HepG2 (cell line): ENCODE measurements at regions not wholly inside any gene's neighbourhood (a gene's known extent, or its start where the extent isn't known, plus 50 kb on each side); places are given as distances from the start of the nearest gene placed in this dataset.

ENCODE experiments used
- ATAC-seq: fragments of 200-7000 bp; cut with Tn5 transposase; 3 replicates; pipeline ENCODE4 v1.9.1; 2020; ENCODE audit warnings: mild to moderate bottlenecking, moderate library complexity
- BruUV-seq: library from RNA; stranded (reverse); fragments of 400-500 nt; replicated peaks from 2 replicates; lab custom pipeline; 2021; lab: Mats Ljungman, UMichigan
- CTCF ChIA-PET: fragments of 300-600 bp; formaldehyde crosslinking; extraction: SDS; loops from one replicate; lab custom pipeline; 2021; ENCODE audit warnings: low total read pairs, inconsistent platforms, low intra/inter-chr PET ratio; lab: Yijun Ruan, JAX
- POLR2A ChIA-PET: fragments of 350-600 bp; sonication (Branson Sonifier 250); formaldehyde crosslinking; loops from one replicate; lab custom pipeline; 2020; ENCODE audit warnings: antibody characterized with exemption, inconsistent platforms; lab: Yijun Ruan, JAX
- DNase-seq: peaks from one replicate; pipeline ENCODE4 v3.0.0-alpha.2; 2015; ENCODE audit warnings: low spot score
- FAIRE-seq: peaks from 3 replicates; lab custom pipeline; 2011; peaks lifted over from hg19 to GRCh38; lab: Jason Lieb, UNC
- H2AFZ ChIP-seq: one replicate; pipeline ENCODE4 v1.6.1; 2011; ENCODE audit warnings: low read length, inconsistent platforms
- H3K27ac ChIP-seq: fragments of 300-600 bp; 3 replicates; pipeline ENCODE4 v1.8.0; 2011; ENCODE audit warnings: mixed run types, mild to moderate bottlenecking, mixed read lengths, low read length, inconsistent platforms; ENCODE audit not compliant: insufficient read depth; ENCODE audit errors: extremely low read length
- H3K27me3 ChIP-seq, 2 experiments: fragments of 200-600 bp in 1 of 2; 2 replicates in 1 of 2; 3 replicates in 1 of 2; pipeline versions ENCODE4 v1.6.0 to v1.8.0; 2011; ENCODE audit warnings: low read length in 2 of 2, mild to moderate bottlenecking in 2 of 2, moderate library complexity in 2 of 2, inconsistent platforms in 1 of 2; ENCODE audit not compliant: insufficient read depth in 2 of 2, control insufficient read depth in 1 of 2
- H3K36me3 ChIP-seq, 2 experiments: fragments of 200-600 bp in 1 of 2; replicated peaks in 1 of 2; 2 replicates in 1 of 2; 3 replicates in 1 of 2; pipeline versions ENCODE4 v1.5.1 to v1.8.0; 2011; ENCODE audit warnings: low read length in 2 of 2, inconsistent platforms in 1 of 2; ENCODE audit not compliant: insufficient read depth in 2 of 2, control insufficient read depth in 1 of 2
- H3K4me1 ChIP-seq: 2 replicates; pipeline ENCODE4 v1.5.1; 2012; ENCODE audit warnings: low read length, inconsistent platforms; ENCODE audit not compliant: insufficient read depth
- H3K4me2 ChIP-seq: 2 replicates; pipeline ENCODE4 v1.6.0; 2011; ENCODE audit warnings: low read depth, low read length, inconsistent platforms
- H3K4me3 ChIP-seq, 3 experiments: fragments of 200-600 bp in 1 of 3; sonication (generic), shearing (Covaris generic) in 1 of 3; replicated peaks in 1 of 3; 2 replicates each; pipeline ENCODE4 v1.5.1; 2011 to 2016; ENCODE audit warnings: low read length in 3 of 3, inconsistent platforms in 2 of 3, low read depth in 2 of 3, mild to moderate bottlenecking in 2 of 3, control low read depth in 1 of 3, mixed read lengths in 1 of 3; ENCODE audit not compliant: insufficient read depth in 1 of 3
- H3K79me2 ChIP-seq: one replicate; pipeline ENCODE4 v1.6.1; 2011; ENCODE audit warnings: low read length, inconsistent platforms; ENCODE audit not compliant: insufficient read depth
- H3K9ac ChIP-seq: 2 replicates; pipeline ENCODE4 v1.6.0; 2011; ENCODE audit warnings: mild to moderate bottlenecking, low read depth, low read length, inconsistent platforms; ENCODE audit not compliant: insufficient read depth
- H3K9me3 ChIP-seq: 2 replicates; pipeline ENCODE4 v1.5.1; 2012; ENCODE audit warnings: mild to moderate bottlenecking, low read length
- H4K20me1 ChIP-seq: 2 replicates; pipeline ENCODE4 v1.6.0; 2011; ENCODE audit warnings: inconsistent platforms, mild to moderate bottlenecking, low read length, moderate library complexity; ENCODE audit not compliant: insufficient read depth
- HNRNPH1 ChIP-seq: fragments of 200-400 bp; formaldehyde crosslinking; optimal IDR thresholded peaks from 2 replicates; pipeline ENCODE3; 2017; ENCODE audit warnings: mild to moderate bottlenecking, low read depth, low read length
- ISX ChIP-seq: sonication (generic); formaldehyde crosslinking; conservative IDR thresholded peaks from 2 replicates; pipeline ENCODE4 v1.5.0; 2020; ENCODE audit warnings: missing genetic modification reagents
- MIXL1 ChIP-seq: IDR thresholded peaks from 2 replicates; pipeline ENCODE4 v1.6.1; 2016
- PAX8 ChIP-seq: sonication (generic); formaldehyde crosslinking; IDR thresholded peaks from 2 replicates; pipeline ENCODE4 v1.8.0; 2022; ENCODE audit warnings: mild to moderate bottlenecking, missing genetic modification reagents, borderline replicate concordance
- SMC3 ChIP-seq: IDR thresholded peaks from 2 replicates; pipeline ENCODE4 v1.6.1; 2011; ENCODE audit warnings: low read length, improper control_type of control experiment
- ZMYM4 ChIP-seq: sonication (generic); formaldehyde crosslinking; IDR thresholded peaks from 2 replicates; pipeline ENCODE4 v1.8.1; 2023; ENCODE audit warnings: mild to moderate bottlenecking, missing genetic modification reagents
- in situ Hi-C: cut with HindIII; loops from 2 replicates; pipeline ENCODE4 v1.10.0; 2017; ENCODE audit warnings: low pct_unique_long_range_greater_than_20kb; ENCODE audit not compliant: extremely low pct_ligation_motif_present
- intact Hi-C: fragments of 100-400 bp; cut with micrococcal nuclease; formaldehyde crosslinking; loops from one replicate; pipeline ENCODE4 v1.10.0; 2022; ENCODE audit not compliant: unreplicated experiment
- TF ChIP-seq, protein P1 (sequence below): sonication (generic); formaldehyde crosslinking; IDR thresholded peaks from 2 replicates; pipeline ENCODE4 v1.9.0; 2021; ENCODE audit warnings: missing genetic modification reagents, borderline replicate concordance
- TF ChIP-seq, protein P2 (sequence below): sonication (generic); formaldehyde crosslinking; IDR thresholded peaks from 2 replicates; pipeline ENCODE4 v1.4.0; 2020; ENCODE audit warnings: mild to moderate bottlenecking, missing genetic modification reagents

DNA sequence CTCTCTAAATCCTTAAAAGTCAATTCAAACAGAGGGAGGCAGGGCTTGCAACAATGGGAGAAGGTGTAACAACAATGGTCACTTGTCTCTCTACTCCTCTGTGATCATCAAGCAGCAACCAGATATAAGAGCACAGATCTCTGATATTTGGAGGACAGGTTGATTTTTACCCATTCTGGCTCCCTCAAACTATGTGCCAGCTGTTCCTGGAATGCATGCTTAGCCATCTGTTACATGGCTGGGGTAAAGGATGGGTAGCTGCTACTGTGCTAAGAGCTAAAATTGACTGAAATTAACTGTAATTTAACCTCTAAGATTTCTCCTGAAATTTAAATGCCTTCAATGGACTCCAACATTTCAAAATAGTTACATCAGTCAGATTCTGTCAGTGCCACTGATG is 1459.9 kb downstream of the PCDH7 start:
- Histone ChIP-seq H3K27ac (no peak overlapping the region), H3K4me2 (no peak overlapping the region), H4K20me1 (no peaks in the 10 kb centered on the region), H3K79me2 (no peaks in the 10 kb centered on the region), H3K9ac (no peak overlapping the region), H2AFZ (no peak overlapping the region), H3K36me3 (no peaks in the 10 kb centered on the region), H3K27me3 (no peaks in the 10 kb centered on the region), H3K4me3 (no peak overlapping the region), H3K9me3 (peaks cover 27% of the 10 kb centered on the region), H3K4me1 (no peaks in the 10 kb centered on the region)
- in situ Hi-C loops (no loop called here), intact Hi-C loops (no loop called here)
- no peak for ATAC-seq
- ChIA-PET CTCF (no interaction called here), POLR2A (no interaction called here)
- FAIRE-seq = no peak
- no TSS peak for BruUV-seq
- TF ChIP-seq, protein P1, sequence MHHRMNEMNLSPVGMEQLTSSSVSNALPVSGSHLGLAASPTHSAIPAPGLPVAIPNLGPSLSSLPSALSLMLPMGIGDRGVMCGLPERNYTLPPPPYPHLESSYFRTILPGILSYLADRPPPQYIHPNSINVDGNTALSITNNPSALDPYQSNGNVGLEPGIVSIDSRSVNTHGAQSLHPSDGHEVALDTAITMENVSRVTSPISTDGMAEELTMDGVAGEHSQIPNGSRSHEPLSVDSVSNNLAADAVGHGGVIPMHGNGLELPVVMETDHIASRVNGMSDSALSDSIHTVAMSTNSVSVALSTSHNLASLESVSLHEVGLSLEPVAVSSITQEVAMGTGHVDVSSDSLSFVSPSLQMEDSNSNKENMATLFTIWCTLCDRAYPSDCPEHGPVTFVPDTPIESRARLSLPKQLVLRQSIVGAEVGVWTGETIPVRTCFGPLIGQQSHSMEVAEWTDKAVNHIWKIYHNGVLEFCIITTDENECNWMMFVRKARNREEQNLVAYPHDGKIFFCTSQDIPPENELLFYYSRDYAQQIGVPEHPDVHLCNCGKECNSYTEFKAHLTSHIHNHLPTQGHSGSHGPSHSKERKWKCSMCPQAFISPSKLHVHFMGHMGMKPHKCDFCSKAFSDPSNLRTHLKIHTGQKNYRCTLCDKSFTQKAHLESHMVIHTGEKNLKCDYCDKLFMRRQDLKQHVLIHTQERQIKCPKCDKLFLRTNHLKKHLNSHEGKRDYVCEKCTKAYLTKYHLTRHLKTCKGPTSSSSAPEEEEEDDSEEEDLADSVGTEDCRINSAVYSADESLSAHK = no peak
- TF ChIP-seq, protein P2, sequence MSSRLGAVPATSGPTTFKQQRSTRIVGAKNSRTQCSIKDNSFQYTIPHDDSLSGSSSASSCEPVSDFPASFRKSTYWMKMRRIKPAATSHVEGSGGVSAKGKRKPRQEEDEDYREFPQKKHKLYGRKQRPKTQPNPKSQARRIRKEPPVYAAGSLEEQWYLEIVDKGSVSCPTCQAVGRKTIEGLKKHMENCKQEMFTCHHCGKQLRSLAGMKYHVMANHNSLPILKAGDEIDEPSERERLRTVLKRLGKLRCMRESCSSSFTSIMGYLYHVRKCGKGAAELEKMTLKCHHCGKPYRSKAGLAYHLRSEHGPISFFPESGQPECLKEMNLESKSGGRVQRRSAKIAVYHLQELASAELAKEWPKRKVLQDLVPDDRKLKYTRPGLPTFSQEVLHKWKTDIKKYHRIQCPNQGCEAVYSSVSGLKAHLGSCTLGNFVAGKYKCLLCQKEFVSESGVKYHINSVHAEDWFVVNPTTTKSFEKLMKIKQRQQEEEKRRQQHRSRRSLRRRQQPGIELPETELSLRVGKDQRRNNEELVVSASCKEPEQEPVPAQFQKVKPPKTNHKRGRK (CRISPR knock-in tag) = no peak
- no peak for TF ChIP-seq HNRNPH1
- TF ChIP-seq MIXL1 = no peak
- no peak for TF ChIP-seq SMC3
- TF ChIP-seq ISX = no peak
- TF ChIP-seq ZMYM4 (CRISPR knock-in tag) = no peak
- no peak for TF ChIP-seq PAX8 (CRISPR knock-in tag)
- no peak for DNase-seq
